HG03565 (cell line): ENCODE measurements at regions not wholly inside any gene's neighbourhood (a gene's known extent, or its start where the extent isn't known, plus 50 kb on each side); places are given as distances from the start of the nearest gene placed in this dataset.

Source experiments
- ATAC-seq: cut with Tn5 transposase; IDR thresholded peaks from one replicate; pipeline ENCODE4 v1.9.1; 2021; ENCODE audit warnings: mild to moderate bottlenecking, moderate library complexity; ENCODE audit not compliant: unreplicated experiment

GRCh38 chr11:121703201-121703600 is 250.4 kb upstream of the SORL1-AS1 start:
- ATAC-seq = no peak

GRCh38 chr11:121700968-121701367 is 248.2 kb upstream of the SORL1-AS1 start:
- no peak for ATAC-seq

GRCh38 chr11:121699801-121700200 is 247.0 kb upstream of the SORL1-AS1 start:
- ATAC-seq = no peak

- no peak for ATAC-seq
Observed at GRCh38 chr11:121696931-121697670, 244.3 kb upstream of the SORL1-AS1 start.

GRCh38 chr11:121696177-121696871 is 243.6 kb upstream of the SORL1-AS1 start:
- ATAC-seq = no peak

- no peak for ATAC-seq
Observed at GRCh38 chr11:121692236-121692635, 239.5 kb upstream of the SORL1-AS1 start.

- no peak for ATAC-seq
Observed at GRCh38 chr11:121688860-121689614, 236.3 kb upstream of the SORL1-AS1 start.

- ATAC-seq = no peak
Observed at GRCh38 chr11:121688055-121688491, 235.3 kb upstream of the SORL1-AS1 start.

- ATAC-seq = no peak
Observed at GRCh38 chr11:121683791-121684190, 231.0 kb upstream of the SORL1-AS1 start.
